ENCODE measurements at regions not wholly inside any gene's neighbourhood (a gene's known extent, or its start where the extent isn't known, plus 50 kb on each side); places are given as distances from the start of the nearest gene placed in this dataset.
A peak's percentile ranks its signal among the peaks of the same experiment; 100 is the strongest.

DNA sequence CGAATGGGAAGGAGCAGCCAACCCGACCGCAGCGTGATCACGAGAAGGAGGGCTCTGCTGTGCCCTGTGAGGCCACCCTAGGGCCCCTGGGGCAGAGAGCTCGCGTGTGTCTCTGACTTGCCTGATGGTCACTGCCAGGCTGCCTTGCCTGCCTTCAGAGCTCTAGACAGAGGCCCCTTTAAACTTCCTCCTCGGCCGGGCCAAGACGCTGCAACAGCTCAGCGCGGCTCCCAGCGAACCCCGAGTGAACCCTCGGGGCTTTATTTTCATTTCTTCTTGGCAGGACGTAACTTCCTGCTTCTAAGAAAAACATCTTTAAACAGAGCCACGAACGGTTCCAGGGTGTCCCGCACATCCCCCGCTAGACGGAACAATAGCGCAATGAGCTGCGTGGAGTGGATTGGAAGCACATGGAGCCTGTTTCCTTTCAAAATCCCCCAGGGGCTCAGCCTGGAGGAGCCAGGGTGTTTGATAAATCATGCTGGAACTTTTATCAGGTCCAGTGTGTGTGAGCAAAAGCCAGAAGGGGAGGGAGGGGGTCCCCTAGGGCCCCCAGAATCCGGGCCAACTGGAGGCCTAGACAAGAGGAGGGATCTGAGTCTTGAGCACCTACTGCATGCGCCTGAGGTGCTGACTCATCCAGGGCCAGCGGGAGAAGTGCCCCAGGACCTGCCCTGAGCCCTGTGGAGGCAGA lies 134.1 kb upstream of the GDF10 start:
- TF ChIP-seq, protein P1, sequence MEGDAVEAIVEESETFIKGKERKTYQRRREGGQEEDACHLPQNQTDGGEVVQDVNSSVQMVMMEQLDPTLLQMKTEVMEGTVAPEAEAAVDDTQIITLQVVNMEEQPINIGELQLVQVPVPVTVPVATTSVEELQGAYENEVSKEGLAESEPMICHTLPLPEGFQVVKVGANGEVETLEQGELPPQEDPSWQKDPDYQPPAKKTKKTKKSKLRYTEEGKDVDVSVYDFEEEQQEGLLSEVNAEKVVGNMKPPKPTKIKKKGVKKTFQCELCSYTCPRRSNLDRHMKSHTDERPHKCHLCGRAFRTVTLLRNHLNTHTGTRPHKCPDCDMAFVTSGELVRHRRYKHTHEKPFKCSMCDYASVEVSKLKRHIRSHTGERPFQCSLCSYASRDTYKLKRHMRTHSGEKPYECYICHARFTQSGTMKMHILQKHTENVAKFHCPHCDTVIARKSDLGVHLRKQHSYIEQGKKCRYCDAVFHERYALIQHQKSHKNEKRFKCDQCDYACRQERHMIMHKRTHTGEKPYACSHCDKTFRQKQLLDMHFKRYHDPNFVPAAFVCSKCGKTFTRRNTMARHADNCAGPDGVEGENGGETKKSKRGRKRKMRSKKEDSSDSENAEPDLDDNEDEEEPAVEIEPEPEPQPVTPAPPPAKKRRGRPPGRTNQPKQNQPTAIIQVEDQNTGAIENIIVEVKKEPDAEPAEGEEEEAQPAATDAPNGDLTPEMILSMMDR (IDR thresholded peaks at IDR 0.05) = no peak
- TF ChIP-seq POLR2A (IDR thresholded peaks at IDR 0.05) = no peak
- peak; percentile 2 for TF ChIP-seq POLR2AphosphoS5 (IDR thresholded peaks at IDR 0.05)

All from prostate gland (tissue), 2 donors.